Tibial nerve (tissue), 4 donors: ENCODE measurements at regions not wholly inside any gene's neighbourhood (a gene's known extent, or its start where the extent isn't known, plus 50 kb on each side); places are given as distances from the start of the nearest gene placed in this dataset.
"Not testable (repeated sequence)": the region's sequence is repeated elsewhere in the genome, so short reads cannot be mapped to it uniquely, and the experiment has no call there.

Experiments
- EP300 ChIP-seq, 2 donors: sonication (generic); formaldehyde crosslinking; IDR thresholded peaks; one replicate each; pipeline ENCODE4 v1.6.1; 2017; ENCODE audit warnings: antibody characterized with exemption in 2 of 2, mild to moderate bottlenecking in 1 of 2
- TF ChIP-seq, protein P1 (sequence below), 5 experiments: fragments of 200-600 bp in 3 of 5; fragments of 450-650 bp in 2 of 5; sonication (generic) in 3 of 5; IDR thresholded peaks; one replicate each; pipeline ENCODE4 v1.5.1; 2016 to 2019; ENCODE audit warnings: antibody characterized with exemption in 5 of 5, mild to moderate bottlenecking in 3 of 5, moderate library complexity in 2 of 5

DNA sequence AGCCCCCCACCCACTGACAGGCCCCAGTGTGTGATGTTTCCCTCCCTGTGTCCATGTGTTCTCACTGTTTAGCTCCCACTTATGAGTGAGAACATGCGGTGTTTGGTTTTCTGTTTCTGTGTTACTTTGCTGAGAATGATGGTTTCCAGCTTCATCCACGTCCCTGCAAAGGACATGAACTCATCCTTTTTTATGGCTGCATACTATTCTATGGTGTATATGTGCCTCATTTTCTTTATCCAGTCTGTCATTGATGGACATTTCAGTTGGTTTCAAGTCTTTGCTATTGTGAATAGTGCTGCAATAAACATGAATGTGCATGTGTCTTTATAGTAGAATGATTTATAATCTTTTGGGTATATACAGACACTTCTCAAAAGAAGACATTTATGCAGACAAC lies 88.6 kb upstream of the EGFL6 start:
- TF ChIP-seq, protein P1, sequence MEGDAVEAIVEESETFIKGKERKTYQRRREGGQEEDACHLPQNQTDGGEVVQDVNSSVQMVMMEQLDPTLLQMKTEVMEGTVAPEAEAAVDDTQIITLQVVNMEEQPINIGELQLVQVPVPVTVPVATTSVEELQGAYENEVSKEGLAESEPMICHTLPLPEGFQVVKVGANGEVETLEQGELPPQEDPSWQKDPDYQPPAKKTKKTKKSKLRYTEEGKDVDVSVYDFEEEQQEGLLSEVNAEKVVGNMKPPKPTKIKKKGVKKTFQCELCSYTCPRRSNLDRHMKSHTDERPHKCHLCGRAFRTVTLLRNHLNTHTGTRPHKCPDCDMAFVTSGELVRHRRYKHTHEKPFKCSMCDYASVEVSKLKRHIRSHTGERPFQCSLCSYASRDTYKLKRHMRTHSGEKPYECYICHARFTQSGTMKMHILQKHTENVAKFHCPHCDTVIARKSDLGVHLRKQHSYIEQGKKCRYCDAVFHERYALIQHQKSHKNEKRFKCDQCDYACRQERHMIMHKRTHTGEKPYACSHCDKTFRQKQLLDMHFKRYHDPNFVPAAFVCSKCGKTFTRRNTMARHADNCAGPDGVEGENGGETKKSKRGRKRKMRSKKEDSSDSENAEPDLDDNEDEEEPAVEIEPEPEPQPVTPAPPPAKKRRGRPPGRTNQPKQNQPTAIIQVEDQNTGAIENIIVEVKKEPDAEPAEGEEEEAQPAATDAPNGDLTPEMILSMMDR (IDR thresholded peaks at IDR 0.05): not testable (repeated sequence)
- TF ChIP-seq EP300 (IDR thresholded peaks at IDR 0.05): not testable (repeated sequence)
